Activated T-cell treated with anti-CD3 and anti-CD28 coated beads, Interleukin-2, amount 50 U/mL, for 48 hours (primary cell): ENCODE measurements at regions not wholly inside any gene's neighbourhood (a gene's known extent, or its start where the extent isn't known, plus 50 kb on each side); places are given as distances from the start of the nearest gene placed in this dataset.
"Not testable (repeated sequence)": the region's sequence is repeated elsewhere in the genome, so short reads cannot be mapped to it uniquely, and the experiment has no call there.

Experiments used
- DNase-seq, 2 experiments: peaks; one replicate each; pipeline ENCODE4 v3.0.0-alpha.2; 2020

DNA sequence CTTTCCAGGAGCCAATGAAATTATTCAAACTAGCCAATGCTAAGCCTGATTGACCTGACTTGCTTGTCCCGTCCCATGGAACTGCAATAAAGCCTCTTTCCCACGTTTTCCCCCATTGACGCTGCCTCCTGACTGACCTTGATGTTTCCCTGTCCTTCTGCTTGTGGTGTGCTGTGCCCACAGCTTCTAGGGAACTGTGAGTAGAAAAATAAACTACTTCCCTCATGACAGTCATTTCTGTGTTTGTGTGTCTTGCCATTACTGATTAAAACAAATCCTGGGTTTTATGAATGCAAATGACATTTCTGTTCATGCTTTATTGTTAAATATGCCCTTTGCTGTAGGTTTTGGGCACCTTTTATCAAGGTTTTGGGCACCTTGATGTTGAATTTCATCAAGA, 91.3 kb upstream of the ABI1 start:
- no peak for DNase-seq

DNA sequence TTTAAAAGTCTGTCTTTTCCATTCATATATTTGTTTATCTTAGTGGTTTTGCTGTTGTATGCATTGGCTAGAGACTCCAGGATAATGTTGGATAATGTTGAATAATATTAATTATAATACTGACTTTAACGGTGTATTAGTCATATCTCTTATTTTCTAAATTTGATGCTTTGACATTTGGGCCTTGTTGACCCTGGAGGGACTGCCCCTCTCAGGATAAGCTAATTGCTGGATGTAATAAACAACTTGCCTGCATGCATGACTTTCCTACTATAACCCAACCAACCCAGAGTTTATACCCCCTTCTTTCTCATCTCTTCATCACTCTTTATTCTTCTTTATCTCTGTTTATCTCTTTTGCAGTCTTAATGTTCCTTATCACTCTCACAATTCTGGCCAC, 90.9 kb upstream of the ABI1 start:
- DNase-seq: no peak

DNA sequence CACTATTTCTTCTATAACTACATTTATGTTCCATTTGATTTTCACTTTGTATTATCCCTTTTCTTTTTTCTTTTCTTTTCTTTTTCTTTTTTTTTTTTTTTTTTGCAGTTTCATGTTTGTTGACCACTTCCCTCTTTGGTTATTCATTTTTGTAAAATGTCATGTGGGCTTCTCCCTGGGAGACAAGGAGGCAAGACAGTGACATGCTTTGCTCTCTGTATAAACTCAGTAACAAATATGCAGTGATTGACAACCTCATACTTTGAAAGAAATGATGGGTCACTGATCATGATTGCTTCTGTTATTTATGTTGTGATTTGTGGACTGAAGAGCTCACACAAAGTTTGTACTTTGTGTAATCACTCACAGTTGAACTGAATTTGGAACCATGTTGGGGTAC, 90.2 kb upstream of the ABI1 start:
- no peak for DNase-seq

DNA sequence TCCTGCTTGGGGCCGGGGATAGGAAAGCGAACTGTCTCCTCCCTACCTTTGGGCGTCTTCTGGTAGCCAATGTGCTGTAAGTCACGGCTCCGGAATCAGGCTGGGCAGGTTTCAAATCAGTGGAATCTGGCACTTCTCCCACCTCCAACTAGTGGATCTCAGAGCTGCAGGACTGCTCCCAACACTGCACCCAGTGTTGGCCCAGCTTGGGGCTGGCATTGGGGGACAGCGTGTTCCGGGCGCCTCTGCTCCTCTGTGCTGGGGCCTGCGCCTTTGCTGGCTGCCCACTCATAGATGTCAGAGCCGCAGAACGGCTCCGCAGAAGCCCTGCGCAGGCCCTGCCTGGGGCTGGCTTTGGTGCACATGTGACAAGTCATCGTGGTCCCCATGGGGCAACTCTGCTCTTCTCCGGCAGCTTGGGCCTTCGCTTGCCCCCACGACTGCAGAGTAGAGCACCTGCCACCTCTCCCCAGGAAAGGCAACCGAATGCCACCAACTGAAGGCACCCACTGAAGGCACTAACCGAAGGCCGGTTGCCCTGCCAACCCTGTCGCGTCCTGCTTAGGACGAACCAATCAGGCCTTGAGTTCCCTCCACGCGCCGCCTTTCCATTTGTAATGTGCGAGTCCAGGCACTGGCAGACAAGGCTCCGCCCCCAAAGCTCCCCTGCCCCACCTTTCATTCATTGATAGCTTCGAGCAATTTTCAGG, 85.5 kb upstream of the ABI1 start:
- DNase-seq: no peak

DNA sequence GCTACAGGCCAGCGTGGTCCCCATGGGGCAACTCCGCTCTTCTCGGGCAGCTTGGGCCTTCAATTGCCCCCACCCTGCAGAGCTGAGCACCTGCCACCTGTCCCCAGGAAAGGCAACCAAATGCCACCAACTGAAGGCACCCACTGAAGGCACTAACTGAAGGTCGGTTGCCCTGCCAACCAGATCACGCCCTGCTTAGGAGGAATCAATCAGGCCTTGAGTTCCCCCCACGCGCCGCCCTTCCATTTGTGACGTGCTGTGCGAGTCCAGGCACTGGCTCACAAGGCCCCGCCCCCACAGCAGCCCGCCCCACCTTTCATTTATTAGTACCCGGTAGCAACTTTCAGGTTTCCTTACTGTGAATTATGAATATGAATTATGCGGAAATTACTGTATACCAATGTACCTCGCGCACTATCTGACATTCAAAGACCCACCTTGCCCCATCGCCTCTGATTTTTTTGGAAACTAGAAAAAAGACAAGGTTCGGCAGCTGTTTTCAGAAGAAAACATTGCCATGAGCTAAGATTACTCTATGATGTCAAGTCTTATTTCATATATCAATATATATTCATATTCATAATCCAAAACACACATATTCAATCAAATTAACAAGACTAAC, 83.6 kb upstream of the ABI1 start:
- DNase-seq: no peak

DNA sequence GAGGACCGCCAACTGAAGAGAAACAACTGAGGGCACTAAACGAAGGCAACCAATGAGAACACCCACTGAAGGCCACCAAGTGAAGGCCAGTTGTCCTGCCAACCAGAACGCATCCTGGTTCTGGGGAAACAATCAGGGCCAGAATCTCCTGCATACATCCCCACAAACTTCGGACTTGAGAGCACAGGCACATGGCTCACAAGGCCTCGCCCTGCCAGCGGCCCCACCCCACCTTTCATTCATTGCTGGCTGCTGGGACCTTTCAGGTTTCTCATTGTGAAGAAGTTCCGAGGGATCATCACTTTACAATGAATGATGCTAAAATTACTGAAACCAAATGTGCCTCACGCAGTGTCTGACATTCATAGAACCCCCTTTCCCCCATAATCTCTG, 79.2 kb upstream of the ABI1 start:
- DNase-seq: no peak

DNA sequence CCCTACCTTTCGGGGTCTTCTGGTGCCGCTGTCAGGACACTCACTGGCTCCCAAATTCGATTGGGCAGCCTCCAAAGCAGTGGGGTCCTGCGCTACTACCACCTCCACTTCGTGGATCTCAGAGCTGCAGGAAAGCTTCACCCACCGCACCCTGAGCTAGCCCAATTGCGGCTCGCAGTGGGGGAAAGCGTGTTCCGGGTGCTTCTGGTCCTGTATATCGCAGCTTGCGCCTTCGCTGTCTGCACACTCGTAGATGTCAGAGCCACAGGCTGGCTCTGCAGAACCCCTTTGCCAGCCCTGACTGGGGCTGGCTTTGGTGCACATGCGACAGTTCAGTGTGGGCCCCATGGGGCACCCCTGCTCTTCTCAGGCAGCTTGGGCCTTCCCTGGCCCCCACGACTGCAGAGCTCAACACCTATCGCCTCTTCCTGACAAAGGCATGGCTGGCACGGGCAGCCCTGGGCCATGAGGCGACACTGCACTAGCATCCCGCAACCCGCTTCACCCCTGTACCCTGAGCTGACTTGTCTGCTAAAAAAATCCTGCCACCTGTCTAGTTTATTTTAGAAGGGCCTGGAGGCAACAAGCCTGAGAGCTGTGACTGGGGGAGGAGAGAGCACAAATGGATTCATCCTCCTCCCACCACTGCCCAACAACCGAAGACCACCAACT, 78.7 kb upstream of the ABI1 start:
- no peak for DNase-seq

DNA sequence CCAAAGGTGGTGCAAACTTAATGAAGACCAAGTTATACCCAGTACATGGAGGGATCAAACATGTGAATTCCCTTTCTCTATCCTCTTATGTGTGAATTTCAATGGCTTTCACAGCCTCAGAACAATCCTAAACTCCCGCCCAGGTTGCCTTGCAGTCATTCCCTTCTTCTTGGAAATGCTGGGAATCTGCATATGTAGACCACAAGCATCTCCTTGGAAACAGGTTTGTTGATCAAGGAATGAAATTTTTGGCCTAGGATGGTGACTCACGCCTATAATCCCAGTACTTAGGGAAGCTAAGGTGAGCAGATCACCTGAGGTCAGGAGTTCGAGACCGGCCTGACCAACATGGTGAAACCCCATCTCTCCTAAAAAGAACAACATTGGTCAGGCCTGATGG, 77.8 kb upstream of the ABI1 start:
- DNase-seq: no peak

DNA sequence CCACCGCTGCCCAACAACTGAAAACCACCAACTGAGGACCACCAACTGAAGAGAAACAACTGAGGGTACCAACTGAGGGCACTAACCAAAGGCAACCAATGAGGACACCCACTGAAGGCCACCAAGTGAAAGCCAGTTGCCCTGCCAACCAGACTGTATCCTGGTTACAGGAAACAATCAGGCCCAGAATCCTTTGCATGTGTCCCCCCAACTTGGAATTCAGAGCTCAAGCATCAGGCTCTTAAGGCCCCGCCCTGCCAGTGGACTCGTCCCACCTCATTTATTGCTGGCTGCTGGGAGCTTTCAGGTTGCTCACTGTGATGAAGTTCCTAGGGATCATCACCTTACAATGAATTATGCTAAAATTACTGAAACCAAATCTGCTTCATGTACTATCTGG, 76.6 kb upstream of the ABI1 start:
- DNase-seq: no peak

DNA sequence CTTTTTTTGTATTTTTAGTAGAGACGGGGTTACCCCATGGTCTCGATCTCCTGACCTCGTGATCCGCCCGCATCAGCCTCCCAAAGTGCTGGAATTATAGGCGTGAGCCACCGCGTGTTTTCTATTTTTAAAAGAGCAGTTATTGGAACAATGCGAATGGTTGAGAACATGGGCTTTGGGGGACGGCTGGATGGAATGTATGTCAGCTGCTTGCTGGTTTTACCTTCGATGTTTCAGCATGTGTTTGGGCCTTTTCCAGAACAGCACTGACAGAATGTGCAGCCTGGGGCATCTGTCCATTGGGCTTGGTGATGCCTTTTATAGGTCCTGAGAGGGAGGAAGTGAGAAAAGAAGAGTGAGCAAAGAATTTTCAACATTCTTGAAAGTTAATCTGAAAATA, 73.4 kb upstream of the ABI1 start:
- DNase-seq: not testable (repeated sequence)

DNA sequence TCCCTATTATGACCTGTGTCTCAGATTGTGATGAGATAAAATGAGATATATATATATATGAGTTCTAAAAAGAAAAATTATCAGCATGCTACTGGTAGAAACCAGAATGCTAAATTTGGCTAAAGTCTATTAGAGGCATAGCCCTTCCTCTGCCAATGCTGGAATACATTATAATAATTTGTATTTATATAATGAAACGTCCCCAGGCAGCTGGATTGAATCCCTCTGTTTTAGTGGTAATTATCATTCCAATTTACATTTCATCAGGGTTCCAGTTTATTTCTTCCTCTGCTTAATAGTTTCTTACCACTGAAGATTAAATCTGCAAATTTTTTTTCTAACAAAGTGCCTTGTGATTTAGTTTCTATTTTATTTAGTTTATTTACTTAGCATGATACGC, 71.8 kb upstream of the ABI1 start:
- DNase-seq: no peak

DNA sequence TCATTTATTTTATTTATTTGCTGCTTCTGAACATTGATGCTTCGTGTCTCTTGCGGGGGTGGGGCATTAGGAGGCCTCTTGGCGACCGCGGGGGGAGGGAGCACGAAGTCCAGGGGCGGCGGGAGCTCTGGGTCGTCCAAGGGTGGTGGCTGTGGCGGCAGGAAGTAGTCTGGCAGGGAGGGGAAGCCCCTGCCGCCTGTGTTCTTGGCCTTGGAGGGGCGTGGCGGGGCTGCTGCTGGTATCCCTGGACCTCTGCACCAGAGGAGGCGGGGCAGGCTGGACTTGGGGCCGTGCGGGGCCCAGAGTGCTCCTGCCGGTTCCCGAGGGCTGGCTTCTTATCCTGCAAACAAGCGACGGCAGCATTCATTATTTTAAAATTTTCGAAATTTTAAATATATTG, 70.5 kb upstream of the ABI1 start:
- peak; percentile 23 to 25 for DNase-seq

DNA sequence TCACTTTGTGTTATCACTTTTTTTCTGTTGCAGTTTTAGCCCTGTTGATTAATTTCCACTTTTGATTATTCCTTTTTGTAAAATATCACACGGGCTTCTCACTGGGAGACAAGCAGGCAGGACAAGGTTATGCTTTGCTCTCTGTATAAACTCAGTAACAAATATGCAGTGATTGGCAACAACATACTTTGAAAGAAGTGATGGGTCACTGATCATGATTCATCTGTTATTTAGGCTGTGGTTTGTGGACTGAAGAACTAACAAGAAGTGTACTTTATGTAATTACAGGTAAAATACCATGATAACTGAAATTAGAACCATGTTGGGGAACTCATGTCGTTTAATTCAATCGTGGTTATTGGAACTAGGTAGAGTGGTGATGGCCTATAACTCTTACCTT, 62.1 kb upstream of the ABI1 start:
- not testable (repeated sequence) for DNase-seq

DNA sequence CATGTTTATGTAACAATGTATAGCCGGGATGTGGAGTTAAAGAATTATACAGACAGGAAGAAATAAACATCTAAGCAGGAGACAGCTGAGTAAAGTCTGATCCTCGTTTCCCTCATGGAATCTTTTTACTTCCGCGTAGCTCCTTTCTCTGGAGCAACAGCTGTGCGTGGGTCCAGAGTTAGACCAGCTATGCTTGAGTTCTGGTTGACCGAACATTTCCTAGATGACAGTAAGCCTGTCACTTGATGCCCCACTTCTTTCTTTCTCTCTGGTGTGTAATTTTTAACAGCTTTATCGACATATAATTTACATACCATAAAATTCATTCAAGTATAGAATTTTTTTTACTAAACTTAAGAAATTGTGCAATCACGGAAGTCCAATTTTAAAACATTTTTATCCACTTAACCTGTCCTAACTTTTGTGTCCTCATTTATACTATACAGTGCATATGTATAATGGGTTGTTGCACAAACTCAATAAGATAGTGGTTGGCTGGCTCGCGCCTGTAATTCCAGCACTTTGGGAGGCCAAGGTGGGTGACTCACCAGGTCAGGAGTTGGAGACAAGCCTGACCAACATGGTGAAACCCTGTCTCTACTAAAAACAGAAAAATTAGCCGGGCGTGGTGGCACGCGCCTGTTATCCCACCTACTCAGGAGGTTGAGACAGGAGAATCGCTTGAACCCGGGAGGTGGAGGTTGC, 58.5 kb upstream of the ABI1 start:
- not testable (repeated sequence) for DNase-seq

DNA sequence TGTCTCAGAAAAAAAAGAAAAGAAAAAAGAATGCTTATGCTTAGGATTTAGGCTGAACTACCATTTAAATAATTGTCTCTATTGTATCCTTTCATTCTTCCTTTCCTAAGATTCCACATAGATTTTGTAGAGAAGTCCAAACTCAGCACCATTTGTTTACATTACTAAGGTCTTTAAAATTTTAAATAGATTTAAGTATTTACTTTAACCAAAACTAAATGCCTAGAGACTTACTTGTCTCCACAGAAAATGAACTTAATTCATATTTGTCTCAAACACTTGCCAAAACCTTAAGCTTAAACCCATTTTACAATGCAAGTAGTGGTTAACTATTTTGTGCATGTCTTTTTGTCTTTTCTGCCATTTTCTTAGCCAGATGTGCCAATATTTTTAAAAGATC, 54.1 kb upstream of the ABI1 start:
- DNase-seq: no peak

DNA sequence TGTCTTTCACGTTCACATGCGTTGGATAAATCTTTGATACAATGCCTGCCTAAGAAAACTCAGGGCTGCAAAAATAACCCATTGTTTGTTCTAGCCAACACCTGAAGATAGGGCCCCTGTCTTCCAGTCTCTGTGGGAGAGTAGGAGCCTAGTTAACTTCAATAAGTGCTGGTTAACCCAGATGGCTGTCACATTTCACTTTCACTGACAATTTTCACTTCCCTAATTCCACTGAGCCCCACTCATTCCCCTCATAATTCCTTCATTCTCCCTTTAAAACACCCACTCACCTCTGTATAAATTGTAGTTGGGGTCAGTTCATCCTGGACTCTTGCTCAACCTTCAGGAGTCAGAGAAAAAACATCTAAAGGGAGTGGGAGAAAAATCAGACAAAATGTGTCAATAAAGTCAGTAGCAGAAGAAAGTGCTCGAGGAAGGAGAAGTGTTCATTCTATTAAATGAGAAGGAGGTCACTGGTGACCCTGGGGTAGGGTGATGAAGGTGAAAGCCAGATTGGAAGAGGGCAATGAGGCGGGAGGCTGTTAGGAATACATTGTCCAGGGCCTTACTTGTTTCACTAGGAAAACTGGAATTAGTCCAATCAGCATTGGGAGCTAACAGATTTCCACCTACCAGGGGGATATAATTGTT, 51.2 kb upstream of the ABI1 start:
- no peak for DNase-seq
